ENCODE measurements at regions not wholly inside any gene's neighbourhood (a gene's known extent, or its start where the extent isn't known, plus 50 kb on each side); places are given as distances from the start of the nearest gene placed in this dataset.

DNA sequence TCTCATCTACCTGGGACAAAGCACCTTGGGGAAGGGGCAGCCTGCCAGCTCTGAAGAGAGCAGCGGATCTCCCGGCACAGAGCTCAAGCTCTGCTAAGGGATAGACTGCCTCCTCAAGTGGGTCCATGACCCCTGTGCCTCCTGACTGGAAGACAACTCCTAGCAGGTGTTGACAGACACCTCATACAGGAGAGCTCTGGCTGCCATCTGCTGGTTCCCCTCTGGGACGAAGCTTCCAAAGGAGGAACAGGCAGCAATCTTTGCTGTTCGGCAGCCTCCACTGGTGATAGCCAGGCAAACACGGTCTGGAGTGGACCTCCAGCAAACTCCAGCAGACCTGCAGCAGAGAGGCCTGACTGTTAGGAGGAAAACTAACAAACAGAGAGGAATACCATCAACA is 549.9 kb upstream of the LRATD1 start:
- H2BK20ac ChIP-seq (ENCODE audit: low read length), result no peak overlapping the region
- no peak overlapping the region for H3K14ac ChIP-seq (ENCODE audit: insufficient read length)
- H2BK120ac ChIP-seq (replicated peaks; ENCODE audit: low read depth, low read length), result no peak overlapping the region
- peaks cover 0 to 3% (median 1%) of the 10 kb centered on the region in 4 experiments; a peak in 2 of 7 replicates for H3K4me1 ChIP-seq (replicated peaks in 1 of 4; ENCODE audit: control insufficient read depth in 3 of 4, insufficient read depth in 4 of 4, low read length in 3 of 4)
- no peak overlapping the region for H4K5ac ChIP-seq (ENCODE audit: insufficient read length, low read depth, low read length)
- WGBS, 2 experiments (ENCODE audit: extremely low coverage in 1 of 2, insufficient coverage in 1 of 2, insufficient read length in 1 of 2, insufficient replicate concordance in 2 of 2, low coverage in 1 of 2, low lambda C conversion rate in 2 of 2, missing lambda C conversion rate in 1 of 2), result 94% methylated on average over 3 of the region's 5 CpGs; no CpG with 5 or more reads in 1 of the 2 experiments
- H2BK5ac ChIP-seq (ENCODE audit: low read depth, low read length), result no peak overlapping the region
- H3K23ac ChIP-seq (ENCODE audit: insufficient read length), result no peak overlapping the region
- no peaks in the 10 kb centered on the region for H3K79me2 ChIP-seq (ENCODE audit: control insufficient read depth in 1 of 2, insufficient read depth in 2 of 2, low read length in 2 of 2)
- H3K9me3 ChIP-seq (ENCODE audit: insufficient read depth in 2 of 2, low read depth in 1 of 2, low read length in 1 of 2), result no peaks in the 10 kb centered on the region; a peak in 1 of 4 replicates
- H3K4me2 ChIP-seq (ENCODE audit: insufficient read depth in 1 of 2, low read depth in 2 of 2, low read length in 2 of 2), result no peak overlapping the region
- no peak overlapping the region for H3K18ac ChIP-seq (ENCODE audit: extremely low read depth, low read length)
- H2BK15ac ChIP-seq (ENCODE audit: low read length), result no peak overlapping the region
- no peaks in the 10 kb centered on the region for H3K27me3 ChIP-seq (replicated peaks in 1 of 4; ENCODE audit: control insufficient read depth in 3 of 4, extremely low read depth in 1 of 4, insufficient read depth in 3 of 4, low read length in 3 of 4)
- H3K79me1 ChIP-seq (ENCODE audit: low read depth, low read length), result no peaks in the 10 kb centered on the region
- DNase-seq (ENCODE audit: low read depth in 1 of 2, low spot score in 2 of 2) (no peak), FAIRE-seq (no peak)
- no peaks in the 10 kb centered on the region for H4K20me1 ChIP-seq (replicated peaks in 1 of 2; ENCODE audit: control insufficient read depth in 1 of 2, insufficient read depth in 2 of 2, low read length in 2 of 2)
- CTCF ChIA-PET (ENCODE audit: partially characterized antibody), result no interaction called here
- no peak overlapping the region for H2AFZ ChIP-seq (ENCODE audit: low read length)
- H4K91ac ChIP-seq (replicated peaks; ENCODE audit: insufficient read length, low read length), result no peak overlapping the region
- H3K23me2 ChIP-seq (ENCODE audit: low read depth, low read length), result no peaks in the 10 kb centered on the region; the same call in 1 of the 2 replicates
- no peak overlapping the region for H3K27ac ChIP-seq (ENCODE audit: low read depth, low read length)
- POLR2A ChIA-PET (ENCODE audit: partially characterized antibody), result no interaction called here
- 0 out of 2 replicates have a peak overlapping the region, but pooled peaks have one; percentile 17 for H2BK12ac ChIP-seq (ENCODE audit: low read depth, low read length)
- H3K4ac ChIP-seq (replicated peaks; ENCODE audit: insufficient read length, low read depth, low read length), result no peak overlapping the region
- H3K36me3 ChIP-seq (ENCODE audit: control insufficient read depth in 2 of 4, insufficient read depth in 4 of 4, low read length in 3 of 4), result no peaks in the 10 kb centered on the region
- H2AK5ac ChIP-seq (ENCODE audit: low read depth, low read length), result no peak overlapping the region
- H3K56ac ChIP-seq (replicated peaks; ENCODE audit: insufficient read length, low read depth, low read length), result no peak overlapping the region
- no peak overlapping the region for H3K4me3 ChIP-seq (ENCODE audit: extremely low read depth in 1 of 4, insufficient read depth in 2 of 4, low read depth in 3 of 4, low read length in 4 of 4)
- no peak overlapping the region for H3K9ac ChIP-seq (replicated peaks in 1 of 4; ENCODE audit: extremely low read depth in 1 of 4, low read depth in 3 of 4, low read length in 3 of 4)
- no peak overlapping the region for H4K8ac ChIP-seq (ENCODE audit: extremely low read depth, insufficient read depth, low read length)
- TF ChIP-seq NRF1 (IDR thresholded peaks at IDR 0.05; ENCODE audit: low read depth, low read length) (no peak), RAD21 (IDR thresholded peaks at IDR 0.05 in 1 of 2, conservative IDR thresholded peaks at IDR 0.05 in 1 of 2; ENCODE audit: low read depth in 2 of 2, low read length in 2 of 2) (peak; percentile 14 to 28; a peak in 2 of 4 replicates), SIN3A (conservative IDR thresholded peaks at IDR 0.05 in 1 of 2, IDR thresholded peaks at IDR 0.05 in 1 of 2; ENCODE audit: low read depth in 1 of 2, low read length in 2 of 2) (no peak), TAF7 (optimal IDR thresholded peaks at IDR 0.05; ENCODE audit: borderline replicate concordance, low read depth, low read length) (no peak), MAFK (IDR thresholded peaks at IDR 0.05; ENCODE audit: low read depth, low read length) (no peak), TAF1 (IDR thresholded peaks at IDR 0.05; ENCODE audit: low read depth, low read length) (no peak)

All from H1 (cell line).